Activated T-cell treated with anti-CD3 and anti-CD28 coated beads for 4 hours (primary cell): ENCODE measurements at regions not wholly inside any gene's neighbourhood (a gene's known extent, or its start where the extent isn't known, plus 50 kb on each side); places are given as distances from the start of the nearest gene placed in this dataset.
"Not testable (repeated sequence)": the region's sequence is repeated elsewhere in the genome, so short reads cannot be mapped to it uniquely, and the experiment has no call there.

Experiments used
- DNase-seq: peaks from one replicate; pipeline ENCODE4 v3.0.0-alpha.2; 2020

- not testable (repeated sequence) for DNase-seq
These were observed 84.4 kb upstream of the ANKRD1 start for GRCh38 chr10:91005276-91005675.

- DNase-seq: peak; percentile 63
These were observed 85.3 kb upstream of the ANKRD1 start for GRCh38 chr10:91006001-91006751.

- DNase-seq: no peak
These were observed 86.0 kb upstream of the ANKRD1 start for GRCh38 chr10:91006752-91007346.

- DNase-seq: no peak
These were observed 86.8 kb upstream of the ANKRD1 start for GRCh38 chr10:91007655-91008054.

GRCh38 chr10:91009121-91009520 is 88.2 kb upstream of the ANKRD1 start:
- DNase-seq: no peak

- no peak for DNase-seq
These were observed 90.1 kb upstream of the ANKRD1 start for GRCh38 chr10:91010952-91011351.

- DNase-seq: no peak
These were observed 91.6 kb upstream of the ANKRD1 start for GRCh38 chr10:91012502-91012901.

- DNase-seq: no peak
These were observed 93.1 kb upstream of the ANKRD1 start for GRCh38 chr10:91013985-91014384.

- DNase-seq: no peak
These were observed 96.3 kb upstream of the ANKRD1 start for GRCh38 chr10:91017198-91017597.

GRCh38 chr10:91021901-91022300 is 101.0 kb upstream of the ANKRD1 start:
- DNase-seq: no peak

- DNase-seq: no peak
These were observed 101.5 kb upstream of the ANKRD1 start for GRCh38 chr10:91022390-91022789.

- DNase-seq: no peak
These were observed 102.2 kb upstream of the ANKRD1 start for GRCh38 chr10:91022924-91023699.

GRCh38 chr10:91023700-91024398 is 103.0 kb upstream of the ANKRD1 start:
- no peak for DNase-seq

GRCh38 chr10:91024541-91024940 is 103.7 kb upstream of the ANKRD1 start:
- no peak for DNase-seq

GRCh38 chr10:91032611-91033206 is 111.8 kb upstream of the ANKRD1 start:
- no peak for DNase-seq

GRCh38 chr10:91033324-91033950 is 112.5 kb upstream of the ANKRD1 start:
- DNase-seq: no peak

GRCh38 chr10:91034042-91034441 is 113.2 kb upstream of the ANKRD1 start:
- DNase-seq: peak; percentile 1

GRCh38 chr10:91034494-91035159 is 113.7 kb upstream of the ANKRD1 start:
- no peak for DNase-seq

- no peak for DNase-seq
These were observed 114.9 kb upstream of the ANKRD1 start for GRCh38 chr10:91035650-91036292.

GRCh38 chr10:91036807-91037411 is 116.0 kb upstream of the ANKRD1 start:
- no peak for DNase-seq

GRCh38 chr10:91038971-91039370 is 118.1 kb upstream of the ANKRD1 start:
- DNase-seq: no peak
